NCI-H2107 treated with DMSO at 0.1 percent for 48 hours (cell line): ENCODE measurements at regions not wholly inside any gene's neighbourhood (a gene's known extent, or its start where the extent isn't known, plus 50 kb on each side); places are given as distances from the start of the nearest gene placed in this dataset.

Experiments
- DNase-seq: peaks from one replicate; lab custom pipeline; 2025; ENCODE audit not compliant: unreplicated experiment; lab: John Stamatoyannopoulos, UW

GRCh38 chr6:1066449-1067090 is 245.3 kb upstream of the FOXQ1 start:
- no peak for DNase-seq

GRCh38 chr6:1065986-1066385 is 245.9 kb upstream of the FOXQ1 start:
- no peak for DNase-seq

- DNase-seq: no peak
Observed at GRCh38 chr6:1063671-1064355, 248.1 kb upstream of the FOXQ1 start.

- no peak for DNase-seq
Observed at GRCh38 chr6:1062786-1063545, 248.9 kb upstream of the FOXQ1 start.

- DNase-seq: no peak
Observed at GRCh38 chr6:1059596-1059995, 252.3 kb upstream of the FOXQ1 start.

- DNase-seq: no peak
Observed at GRCh38 chr6:1057490-1058135, 254.3 kb upstream of the FOXQ1 start.

GRCh38 chr6:1055015-1055921 is 256.6 kb upstream of the FOXQ1 start:
- DNase-seq: no peak

- no peak for DNase-seq
Observed at GRCh38 chr6:1054653-1055014, 257.3 kb upstream of the FOXQ1 start.

GRCh38 chr6:1053586-1053985 is 258.3 kb upstream of the FOXQ1 start:
- DNase-seq: no peak

GRCh38 chr6:1052262-1052661 is 259.6 kb upstream of the FOXQ1 start:
- no peak for DNase-seq

- DNase-seq: no peak
Observed at GRCh38 chr6:1049900-1050299, 262.0 kb upstream of the FOXQ1 start.

GRCh38 chr6:1049170-1049569 is 262.7 kb upstream of the FOXQ1 start:
- DNase-seq: no peak

GRCh38 chr6:1047981-1048541 is 263.8 kb upstream of the FOXQ1 start:
- no peak for DNase-seq

GRCh38 chr6:1045239-1045638 is 266.7 kb upstream of the FOXQ1 start:
- no peak for DNase-seq

GRCh38 chr6:1044040-1044836 is 267.7 kb upstream of the FOXQ1 start:
- no peak for DNase-seq

GRCh38 chr6:1043458-1043836 is 268.5 kb upstream of the FOXQ1 start:
- DNase-seq: no peak

- DNase-seq: no peak
Observed at GRCh38 chr6:1042583-1043457, 269.1 kb upstream of the FOXQ1 start.

GRCh38 chr6:1040393-1040792 is 271.5 kb upstream of the FOXQ1 start:
- no peak for DNase-seq

GRCh38 chr6:1039746-1040145 is 272.2 kb upstream of the FOXQ1 start:
- no peak for DNase-seq
